ENCODE measurements at regions not wholly inside any gene's neighbourhood (a gene's known extent, or its start where the extent isn't known, plus 50 kb on each side); places are given as distances from the start of the nearest gene placed in this dataset.
"Not testable (repeated sequence)": the region's sequence is repeated elsewhere in the genome, so short reads cannot be mapped to it uniquely, and the experiment has no call there.

GRCh38 chr12:108424026-108424425, 84.9 kb upstream of the CMKLR1 start:
- FAIRE-seq (no peak), DNase-seq (ENCODE audit: low spot score) (no peak)

- no peak for FAIRE-seq
- no peak for DNase-seq (ENCODE audit: low spot score)
Measured at GRCh38 chr12:108423486-108423885, 84.4 kb upstream of the CMKLR1 start.

GRCh38 chr12:108421082-108421481, 82.0 kb upstream of the CMKLR1 start:
- DNase-seq (ENCODE audit: low spot score); FAIRE-seq: not testable (repeated sequence)

DNA sequence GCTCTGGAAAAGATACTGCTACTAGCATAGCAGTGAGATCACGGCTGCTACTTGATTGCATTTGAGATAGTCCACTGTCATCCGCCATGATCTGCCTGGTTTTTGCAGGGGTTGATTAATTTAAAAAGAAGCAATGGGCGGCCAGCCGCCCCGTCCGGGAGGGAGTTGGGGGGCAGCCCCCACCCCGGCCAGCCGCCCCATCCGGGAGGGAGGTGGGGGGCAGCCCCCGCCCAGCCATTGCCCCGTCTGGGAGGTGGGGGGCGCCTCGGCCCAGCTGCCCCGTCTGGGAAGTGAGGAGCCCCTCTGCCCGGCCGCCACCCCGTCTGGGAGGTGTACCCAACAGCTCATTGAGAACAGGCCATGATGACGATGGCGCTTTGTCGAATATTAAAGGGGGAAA, 81.3 kb upstream of the CMKLR1 start:
- DNase-seq (ENCODE audit: low spot score); FAIRE-seq: not testable (repeated sequence)

GRCh38 chr12:108419949-108420348, 80.8 kb upstream of the CMKLR1 start:
- no peak for FAIRE-seq
- DNase-seq (ENCODE audit: low spot score) = no peak

- FAIRE-seq = no peak
- no peak for DNase-seq (ENCODE audit: low spot score)
Measured at GRCh38 chr12:108418164-108418890, 79.2 kb upstream of the CMKLR1 start.

DNA sequence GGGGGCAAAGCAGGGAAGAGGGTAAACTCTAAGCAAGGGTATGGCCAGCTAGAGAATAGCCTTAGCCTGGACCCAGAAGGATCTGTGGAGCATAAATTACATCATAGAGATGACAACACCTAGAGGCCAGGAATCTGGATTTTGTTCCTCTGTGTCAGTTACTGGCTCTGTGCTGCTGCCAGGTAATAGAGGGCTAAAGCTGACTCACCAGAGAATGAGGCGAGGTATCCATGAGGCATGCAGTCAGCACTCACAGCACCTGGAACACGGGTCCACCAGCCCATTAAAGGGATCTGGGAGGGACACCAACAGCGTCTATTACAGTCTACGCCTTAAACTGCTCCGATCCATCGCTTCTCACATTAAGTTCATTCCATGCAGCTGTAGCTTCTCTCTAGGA, 74.9 kb upstream of the CMKLR1 start:
- FAIRE-seq = no peak
- DNase-seq (ENCODE audit: low spot score) = no peak

DNA sequence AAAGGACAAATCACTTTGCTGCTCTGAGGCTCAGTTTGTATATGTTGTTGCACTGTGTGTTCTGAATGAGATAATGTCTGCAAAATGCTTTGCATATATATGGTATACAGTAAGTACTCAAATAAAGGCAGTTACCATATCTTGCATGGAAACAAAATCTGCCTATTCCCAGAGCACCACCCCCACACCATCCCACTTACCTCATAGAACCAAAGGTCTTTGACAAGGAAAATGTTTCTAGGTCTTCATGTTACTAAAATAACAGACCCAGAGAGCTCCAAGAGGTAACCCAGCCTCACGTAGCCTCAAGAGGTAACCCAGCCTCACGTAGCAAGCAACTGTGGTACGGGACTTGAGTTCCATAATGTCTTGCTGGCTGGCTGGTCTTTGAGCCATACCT, 71.6 kb upstream of the CMKLR1 start:
- FAIRE-seq (no peak), DNase-seq (ENCODE audit: low spot score) (no peak)

DNA sequence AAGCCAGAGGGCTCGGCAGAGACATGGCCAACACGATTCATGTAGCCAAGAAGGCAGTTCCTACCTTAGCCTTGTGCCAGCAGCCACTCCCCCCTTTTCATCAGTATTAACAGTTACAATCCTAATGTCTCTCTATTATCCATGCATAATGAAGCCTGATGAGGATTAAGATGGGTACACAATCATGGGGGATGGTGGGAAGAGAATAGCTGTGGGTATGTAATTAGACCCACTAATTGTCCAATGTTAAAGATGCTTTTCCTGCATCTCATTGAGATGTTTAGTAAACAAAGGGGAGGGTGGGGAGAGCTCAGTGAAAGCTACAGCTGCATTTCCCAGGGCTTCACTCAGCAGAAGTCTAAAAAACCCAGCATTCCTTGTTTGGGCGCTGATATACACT, 70.4 kb upstream of the CMKLR1 start:
- no peak for DNase-seq (ENCODE audit: low spot score)
- FAIRE-seq = no peak

GRCh38 chr12:108403952-108404351, 64.8 kb upstream of the CMKLR1 start:
- no peak for FAIRE-seq
- peak; percentile 7 for DNase-seq (ENCODE audit: low spot score)

DNA sequence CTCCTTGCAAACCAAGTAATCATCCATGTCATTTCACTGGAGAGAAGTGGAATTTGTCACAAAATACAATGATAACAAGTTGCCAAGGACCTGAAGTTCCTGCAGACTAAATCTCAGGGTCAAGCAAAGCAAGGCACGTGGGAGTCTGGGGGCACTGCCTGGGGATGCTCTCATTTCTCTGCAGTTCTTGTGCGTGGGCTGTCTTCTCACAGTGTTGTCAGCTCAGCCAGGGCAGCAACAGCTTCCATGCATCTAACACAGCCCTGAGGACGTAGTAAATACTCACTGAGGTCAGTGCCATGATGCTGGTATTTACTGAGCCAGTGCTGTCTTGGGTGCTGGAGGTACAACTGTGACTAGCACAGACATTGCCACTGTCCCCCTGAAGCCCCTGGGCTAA, 62.9 kb upstream of the CMKLR1 start:
- no peak for FAIRE-seq
- no peak for DNase-seq (ENCODE audit: low spot score)

DNA sequence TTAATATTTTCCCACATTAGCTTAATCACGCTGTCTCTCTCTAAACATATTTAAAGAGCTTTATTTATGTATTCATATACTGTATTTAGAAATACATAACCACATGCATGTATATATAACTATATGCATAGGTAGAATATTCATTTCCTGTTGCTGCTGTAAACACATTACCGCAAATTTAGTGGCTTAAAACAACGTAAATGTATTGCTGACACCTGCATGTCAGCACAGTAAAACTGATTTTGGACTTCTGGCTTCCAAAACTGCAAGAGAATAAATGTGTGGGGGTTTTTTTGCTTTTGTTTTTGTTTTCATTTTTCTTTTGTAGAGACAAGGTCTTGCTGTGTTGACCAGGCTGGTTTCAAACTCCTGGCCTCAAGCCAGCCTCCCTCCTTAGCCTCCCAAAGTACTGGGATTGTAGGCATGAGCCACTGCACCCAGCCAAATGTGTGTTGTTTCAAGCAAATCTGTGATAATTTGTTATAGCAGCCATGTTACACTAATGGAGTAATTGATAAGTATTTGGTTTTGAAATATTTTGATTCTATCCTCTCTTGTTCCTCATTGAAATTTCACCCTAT, 61.9 kb upstream of the CMKLR1 start:
- DNase-seq (ENCODE audit: low spot score) = no peak
- no peak for FAIRE-seq

- FAIRE-seq (no peak), DNase-seq (ENCODE audit: low spot score) (no peak)
Measured at GRCh38 chr12:108400481-108400880, 61.4 kb upstream of the CMKLR1 start.

GRCh38 chr12:108400056-108400455, 60.9 kb upstream of the CMKLR1 start:
- DNase-seq (ENCODE audit: low spot score) (no peak), FAIRE-seq (no peak)

DNA sequence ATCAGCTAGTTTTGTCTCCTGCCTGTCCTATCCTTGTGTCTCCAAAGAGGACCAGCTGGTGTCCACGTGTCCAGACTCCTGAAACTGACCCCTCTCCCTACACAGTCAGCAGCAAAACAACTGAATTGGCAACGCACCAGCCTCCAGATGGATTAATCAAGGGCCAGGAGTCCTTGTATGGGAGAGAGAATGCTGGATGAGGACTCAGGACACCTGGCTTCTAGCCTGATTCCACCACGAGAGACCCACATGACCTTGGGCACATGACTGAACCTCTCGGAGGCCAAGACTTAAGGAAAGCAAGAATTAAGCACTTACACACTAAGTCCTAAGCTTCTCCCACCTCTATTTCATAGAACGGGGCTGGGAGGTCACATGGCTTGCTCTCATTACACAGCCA, 60.4 kb upstream of the CMKLR1 start:
- DNase-seq (ENCODE audit: low spot score) = no peak

DNA sequence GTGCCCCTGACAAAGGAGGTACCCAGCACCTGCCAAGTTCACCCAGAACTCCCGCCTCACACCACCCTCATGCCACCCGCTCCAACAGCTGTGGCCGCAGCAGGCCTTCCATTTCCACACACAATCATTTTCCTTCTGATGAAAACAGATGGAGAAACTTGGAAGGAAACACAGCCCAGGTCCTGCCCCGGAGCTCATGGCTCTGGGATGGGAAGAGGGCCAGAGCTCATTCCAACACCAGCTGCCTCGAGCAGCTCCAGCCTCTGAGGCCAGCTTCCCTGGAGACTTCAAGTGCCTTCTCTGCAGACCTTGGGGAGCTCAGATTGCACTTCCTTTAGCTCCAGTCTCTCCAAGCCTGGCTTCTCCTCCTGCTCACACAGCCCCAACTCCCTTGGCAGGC, 55.1 kb upstream of the CMKLR1 start:
- FAIRE-seq = no peak
- no peak for DNase-seq (ENCODE audit: low spot score)

More for the DNA sequence above, 60.4 kb upstream of the CMKLR1 start:
- FAIRE-seq = no peak

GRCh38 chr12:108392284-108392683, 53.2 kb upstream of the CMKLR1 start:
- no peak for FAIRE-seq
- DNase-seq (ENCODE audit: low spot score) = no peak

GRCh38 chr12:108390495-108391203, 51.5 kb upstream of the CMKLR1 start:
- DNase-seq (ENCODE audit: low spot score) (no peak), FAIRE-seq (no peak)

GRCh38 chr12:108389544-108389943, 50.4 kb upstream of the CMKLR1 start:
- FAIRE-seq = no peak
- no peak for DNase-seq (ENCODE audit: low spot score)
